ENCODE measurements at regions not wholly inside any gene's neighbourhood (a gene's known extent, or its start where the extent isn't known, plus 50 kb on each side); places are given as distances from the start of the nearest gene placed in this dataset.
"Not testable (repeated sequence)": the region's sequence is repeated elsewhere in the genome, so short reads cannot be mapped to it uniquely, and the experiment has no call there.

DNA sequence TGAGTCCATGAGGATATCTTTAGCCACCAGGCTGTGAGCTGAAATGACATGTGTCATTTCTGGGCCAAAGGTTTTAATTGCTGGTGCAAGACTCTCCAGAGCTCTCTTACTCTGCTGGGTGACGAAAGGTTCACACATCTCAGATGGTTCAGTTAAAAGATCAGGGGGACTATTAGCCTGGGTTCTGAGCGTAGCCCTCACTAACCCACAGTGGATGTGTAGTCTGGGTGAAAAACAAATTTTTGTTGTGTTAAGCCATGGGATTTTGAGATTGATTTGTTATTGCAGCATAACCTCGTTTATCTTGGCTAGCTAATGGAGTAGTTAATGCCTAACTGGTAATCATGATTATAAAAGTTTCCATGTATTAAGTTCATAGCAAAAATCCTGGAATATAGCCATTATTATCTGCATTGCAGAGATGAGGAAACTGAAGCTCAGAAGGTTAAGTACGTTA is 251.5 kb downstream of the RMST start:
- no peak for DNase-seq

DNA sequence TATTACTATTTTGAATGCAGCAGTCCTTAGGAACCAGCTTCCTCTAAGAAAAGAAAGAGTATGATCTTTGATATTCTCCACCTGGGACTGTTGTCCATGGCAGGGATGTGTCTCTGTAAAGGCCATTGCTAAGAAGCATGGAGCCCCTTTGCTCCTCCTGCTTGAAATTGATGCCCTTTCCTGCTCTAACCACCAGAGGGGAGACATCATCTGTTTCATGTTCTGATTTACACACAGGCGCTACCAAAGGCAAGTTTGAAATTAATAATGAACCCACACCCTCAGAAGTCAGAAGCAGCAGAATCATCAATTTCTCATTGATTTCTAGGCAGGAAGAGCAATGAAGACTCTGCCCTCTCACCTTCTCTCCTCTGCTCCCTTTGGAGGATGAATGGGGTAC is 253.8 kb downstream of the RMST start:
- no peak for DNase-seq

DNA sequence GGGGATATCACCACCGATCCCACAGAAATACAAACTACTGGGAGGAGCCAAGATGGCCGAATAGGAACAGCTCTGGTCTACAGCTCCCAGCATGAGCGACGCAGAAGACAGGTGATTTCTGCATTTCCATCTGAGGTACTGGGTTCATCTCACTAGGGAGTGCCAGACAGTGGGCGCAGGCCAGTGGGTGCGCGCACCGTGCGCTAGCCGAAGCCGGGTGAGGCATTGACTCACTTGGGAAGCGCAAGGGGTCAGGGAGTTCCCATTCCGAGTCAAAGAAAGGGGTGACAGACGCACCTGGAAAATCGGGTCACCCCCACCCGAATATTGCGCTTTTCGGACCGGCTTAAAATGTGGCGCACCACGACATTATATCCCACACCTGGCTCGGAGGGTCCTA is 261.2 kb downstream of the RMST start:
- DNase-seq: not testable (repeated sequence)

DNA sequence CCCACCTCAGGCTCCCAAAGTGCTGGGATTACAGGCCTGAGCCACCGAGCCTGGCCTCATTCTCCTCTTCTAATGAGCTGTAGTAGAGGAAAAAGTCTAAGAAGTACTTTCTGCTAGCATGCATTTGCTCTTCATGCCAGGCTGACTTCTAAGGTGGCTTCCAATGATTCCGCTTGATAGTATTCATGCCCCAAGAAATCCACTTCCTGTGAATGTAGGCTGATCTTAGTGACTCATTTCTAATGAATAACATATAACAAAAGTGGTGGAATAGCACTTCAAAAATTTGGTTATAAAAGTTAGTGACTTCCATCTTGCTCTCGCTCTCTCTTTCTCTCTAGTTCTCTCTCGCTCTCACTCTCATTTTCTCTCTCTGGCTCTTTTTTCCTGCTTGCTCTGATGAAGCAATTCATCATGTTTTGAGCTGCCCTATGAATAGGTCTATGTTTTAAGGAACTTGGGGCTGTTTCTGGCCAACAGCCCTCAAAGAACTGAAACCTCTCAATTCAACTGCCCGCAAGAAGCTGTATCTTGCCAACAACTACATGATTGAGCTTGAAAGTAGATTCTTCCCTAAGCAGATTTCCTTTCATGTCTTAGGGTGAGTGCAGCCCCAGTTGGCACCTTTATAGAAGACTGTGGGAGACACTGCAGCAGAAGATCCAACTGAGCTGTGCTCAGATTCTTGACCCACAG is 282.9 kb downstream of the RMST start:
- peak; percentile 2 for DNase-seq

DNA sequence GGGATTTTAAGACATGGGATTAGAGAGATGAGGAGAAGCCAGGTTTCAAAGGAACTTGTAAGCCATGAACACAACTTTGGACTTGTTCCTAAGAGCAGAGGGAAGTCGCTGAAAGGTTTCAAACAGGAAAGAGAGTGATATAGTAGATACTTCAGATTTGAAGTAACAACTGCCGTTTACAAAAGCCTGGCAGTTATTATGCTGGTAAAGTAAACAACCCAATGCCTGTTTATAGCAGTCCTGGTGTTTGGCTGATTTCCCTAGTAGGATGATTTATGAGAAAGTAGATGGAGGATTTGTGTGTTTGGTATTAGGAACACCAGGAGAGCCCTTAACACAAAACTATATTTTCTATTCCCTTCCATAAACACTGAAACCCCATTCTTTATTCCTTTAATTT is 285.7 kb downstream of the RMST start:
- DNase-seq: no peak

DNA sequence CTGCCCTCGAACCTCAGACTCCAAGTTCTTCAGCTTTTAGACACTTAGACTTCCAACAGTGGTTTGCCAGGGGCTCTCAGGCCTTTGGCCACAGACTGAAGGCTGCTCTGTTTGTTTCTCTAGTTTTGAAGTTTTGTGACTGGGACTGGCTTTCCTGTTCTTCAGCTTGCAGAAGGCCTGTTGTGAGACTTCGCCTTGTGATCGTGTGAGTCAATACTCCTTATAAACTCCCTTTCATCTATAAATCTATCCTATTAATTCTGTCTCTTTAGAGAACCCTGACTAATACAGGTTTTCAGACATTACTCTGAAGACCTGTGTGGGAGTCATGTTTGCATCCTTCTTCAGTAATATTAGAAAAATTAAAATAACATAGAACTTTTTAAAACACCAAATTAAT is 289.1 kb downstream of the RMST start:
- no peak for DNase-seq

DNA sequence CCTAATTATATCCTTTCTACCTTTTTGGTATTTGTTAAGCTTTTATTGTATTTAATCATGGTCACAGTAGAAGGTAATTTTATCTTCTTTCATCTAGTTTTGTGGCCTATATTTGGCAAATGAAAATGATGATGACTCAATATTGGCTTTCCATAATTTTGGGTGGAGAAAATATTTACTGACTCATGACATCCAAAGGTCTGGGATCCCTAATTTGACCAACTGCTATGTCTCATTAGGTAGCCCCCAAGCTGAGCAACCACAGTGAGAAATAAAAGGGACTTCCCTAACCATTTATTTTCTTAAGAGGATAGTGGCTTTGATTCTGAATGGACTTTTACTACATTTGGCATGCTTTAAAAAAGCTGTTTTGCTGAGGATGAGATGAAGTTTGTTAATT is 289.5 kb downstream of the RMST start:
- no peak for DNase-seq

DNA sequence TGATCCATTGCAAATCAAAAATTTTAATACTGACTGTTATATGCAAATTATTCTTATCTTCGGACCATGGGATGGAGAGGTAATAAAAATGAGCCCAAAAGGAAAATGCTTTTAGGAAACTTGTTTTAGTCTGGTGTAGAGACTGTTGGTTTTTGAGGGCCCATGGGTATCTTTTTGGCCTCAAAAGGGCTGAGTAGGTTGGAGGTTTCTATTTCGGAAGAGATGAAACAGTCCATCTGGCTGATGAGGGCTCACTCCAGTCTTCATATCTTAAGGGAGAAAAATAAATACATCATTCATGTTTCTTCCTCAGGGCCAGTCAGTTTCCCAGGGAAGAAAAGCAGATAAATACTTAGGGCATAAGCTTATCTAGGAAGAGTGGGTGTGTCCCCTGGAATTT is 290.7 kb downstream of the RMST start:
- DNase-seq: no peak

DNA sequence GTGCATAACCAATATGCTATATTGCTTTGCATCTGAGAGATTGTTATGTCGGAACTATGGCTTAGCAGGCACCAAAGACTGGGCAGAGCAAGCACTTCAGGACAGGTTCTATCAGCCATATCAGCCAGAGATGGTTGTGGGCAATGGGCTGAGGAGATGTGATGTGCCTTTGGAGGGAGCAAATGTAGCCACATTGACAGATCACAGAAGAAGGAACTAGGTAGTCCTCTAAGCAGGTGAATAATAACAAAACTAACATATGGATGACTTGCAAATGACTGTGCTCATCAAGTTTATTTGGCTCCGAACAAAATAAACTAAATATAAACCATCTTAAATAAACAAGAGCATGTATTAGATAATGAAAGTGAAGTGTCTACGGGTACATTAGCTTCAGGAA is 291.7 kb downstream of the RMST start:
- DNase-seq: no peak

DNA sequence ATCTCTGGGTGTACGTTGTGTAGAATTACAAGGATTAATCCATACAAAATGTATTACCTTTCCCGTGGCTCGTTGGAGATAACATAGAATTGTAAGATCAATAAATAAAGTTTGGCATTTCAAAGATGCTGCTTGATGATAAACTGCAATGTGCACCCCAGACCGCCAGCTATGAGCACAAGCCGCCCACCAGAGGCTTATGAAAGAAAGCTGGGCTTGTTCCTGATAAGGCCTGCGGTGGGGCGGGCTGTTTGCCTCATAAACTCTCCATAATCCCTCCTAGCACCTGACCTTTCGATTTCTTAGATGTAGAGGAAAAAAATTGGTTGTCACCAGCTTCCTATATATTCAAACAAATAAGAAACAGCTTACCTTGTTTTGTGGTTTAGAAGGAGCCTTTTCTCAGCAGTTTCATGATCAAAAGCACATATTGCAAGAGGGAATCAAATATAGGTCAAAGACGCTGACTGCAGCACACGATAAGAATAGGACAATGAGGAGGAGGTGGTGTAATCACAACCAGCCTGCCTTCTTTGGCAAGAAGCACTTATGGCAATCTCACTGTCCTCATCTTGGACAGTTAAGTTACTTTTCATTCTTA is 293.6 kb downstream of the RMST start:
- no peak for DNase-seq

DNA sequence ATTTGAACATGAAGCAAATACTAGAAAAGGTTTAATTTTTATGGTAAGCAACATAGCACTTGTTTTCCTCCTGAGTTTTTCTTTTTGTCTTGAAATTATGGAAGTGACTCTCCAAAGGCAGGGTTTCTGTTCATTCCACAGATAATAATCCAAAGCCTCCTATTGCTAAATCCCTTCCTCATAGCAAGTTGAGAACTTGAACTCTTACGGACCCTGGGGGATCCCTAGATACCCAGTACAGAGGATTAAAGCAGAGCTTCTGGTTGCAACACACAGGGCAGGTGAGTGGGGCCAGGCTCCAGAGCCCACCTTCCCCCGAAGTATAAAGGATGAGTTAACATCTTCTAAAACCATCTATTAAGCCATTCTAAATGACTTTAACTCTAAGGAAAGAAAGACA is 294.1 kb downstream of the RMST start:
- no peak for DNase-seq

DNA sequence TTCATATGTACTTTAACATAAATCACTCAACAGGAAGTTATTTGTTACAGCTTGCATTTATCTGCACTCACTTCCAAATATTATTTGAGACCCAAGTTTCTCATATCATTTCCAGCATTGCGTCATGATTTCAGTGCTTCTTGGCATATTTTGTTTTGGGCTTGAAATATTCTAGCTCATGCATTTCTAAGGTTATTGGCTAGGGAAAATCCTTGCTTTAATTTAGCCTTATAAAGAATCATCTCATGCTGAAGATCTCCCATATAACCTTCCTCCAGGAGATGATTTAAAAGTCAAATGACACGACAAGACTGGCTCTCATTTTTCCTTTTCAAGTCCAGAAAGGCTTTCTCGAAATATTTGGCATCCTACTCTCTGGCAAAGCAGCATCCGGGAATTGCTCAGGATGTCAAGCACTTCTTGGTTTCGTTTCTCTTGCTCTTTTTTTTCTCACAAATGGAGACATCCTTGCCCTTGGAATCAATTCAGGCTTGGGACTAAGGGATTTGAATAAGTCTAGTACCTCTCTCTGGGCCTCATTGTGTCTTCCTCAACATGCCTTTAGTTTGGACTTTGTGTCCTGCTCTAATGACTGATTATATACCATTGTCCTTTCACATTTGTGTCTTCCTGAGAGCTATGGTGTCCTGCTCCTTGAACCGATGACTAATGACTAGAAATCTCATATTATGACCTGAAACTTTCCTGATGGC is 295.0 kb downstream of the RMST start:
- no peak for DNase-seq

DNA sequence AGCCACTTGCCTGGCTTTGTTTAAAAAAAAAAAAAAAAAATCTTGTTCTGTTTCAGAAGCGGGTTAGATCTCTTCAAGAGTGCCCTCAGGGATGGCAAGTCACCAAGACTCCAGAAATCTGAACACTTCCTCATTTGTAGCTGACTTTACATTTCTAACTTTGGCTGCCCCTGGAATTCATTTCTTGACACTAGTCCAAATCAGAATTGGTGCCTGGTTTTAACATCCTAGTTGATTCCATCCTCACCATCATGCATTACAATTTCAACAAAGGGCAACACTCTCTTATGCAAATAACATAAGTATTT is 295.5 kb downstream of the RMST start:
- DNase-seq: no peak

DNA sequence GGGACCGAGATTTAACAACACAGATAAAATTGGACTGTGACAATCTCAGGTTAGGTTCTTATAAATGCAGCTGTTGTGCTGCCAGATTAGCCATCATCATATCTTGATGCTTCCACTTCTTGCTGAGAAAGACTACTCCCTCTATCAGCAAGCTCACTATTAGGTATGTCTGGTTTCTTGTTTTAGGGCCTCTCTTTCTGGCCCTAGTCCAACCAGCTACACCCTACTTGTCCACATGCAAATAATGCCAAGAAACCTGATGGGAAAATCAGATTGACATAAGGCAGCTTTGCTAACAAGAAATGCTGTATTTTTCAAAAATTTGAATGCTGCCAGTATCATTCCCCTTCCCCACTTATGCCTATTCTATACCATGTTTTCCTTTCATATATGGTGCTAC is 296.0 kb downstream of the RMST start:
- DNase-seq: no peak

DNA sequence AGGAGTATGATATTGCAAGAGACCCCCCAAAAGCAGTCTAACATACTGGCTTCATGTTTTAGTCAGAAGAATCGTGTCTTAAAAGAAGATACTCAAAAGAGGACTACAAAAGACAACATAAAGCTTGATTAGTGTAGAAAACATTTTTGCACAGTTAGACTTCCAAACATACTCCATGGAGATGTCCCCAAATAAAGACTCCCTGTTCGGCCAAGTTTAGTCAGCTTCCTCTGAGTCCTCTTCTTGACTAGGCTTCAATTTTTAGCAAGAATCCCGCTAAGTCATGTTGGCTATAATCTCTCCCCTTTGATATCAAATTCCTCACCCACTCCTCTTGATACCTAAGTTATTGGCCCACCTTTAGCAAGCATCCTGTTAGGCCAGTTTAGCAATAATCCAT is 298.0 kb downstream of the RMST start:
- DNase-seq: no peak

DNA sequence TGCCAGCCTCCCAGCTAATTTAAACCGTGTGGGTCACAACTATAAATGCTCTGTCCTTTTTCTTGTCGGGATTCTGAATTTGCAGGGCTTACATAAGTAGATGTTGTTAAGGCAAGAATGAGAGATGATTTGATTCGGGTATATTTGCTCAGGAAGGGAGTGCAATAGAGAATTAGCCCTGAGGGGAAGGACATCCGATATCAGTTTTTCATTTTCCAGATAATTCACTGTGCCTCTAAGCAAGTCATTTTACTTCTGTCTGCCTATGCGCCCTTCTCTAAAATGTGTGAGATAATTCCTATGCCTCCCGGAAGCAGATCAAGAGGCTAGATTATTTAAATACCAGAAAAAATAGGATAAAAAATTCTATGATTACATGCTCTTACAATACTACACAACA is 300.5 kb downstream of the RMST start:
- no peak for DNase-seq

DNA sequence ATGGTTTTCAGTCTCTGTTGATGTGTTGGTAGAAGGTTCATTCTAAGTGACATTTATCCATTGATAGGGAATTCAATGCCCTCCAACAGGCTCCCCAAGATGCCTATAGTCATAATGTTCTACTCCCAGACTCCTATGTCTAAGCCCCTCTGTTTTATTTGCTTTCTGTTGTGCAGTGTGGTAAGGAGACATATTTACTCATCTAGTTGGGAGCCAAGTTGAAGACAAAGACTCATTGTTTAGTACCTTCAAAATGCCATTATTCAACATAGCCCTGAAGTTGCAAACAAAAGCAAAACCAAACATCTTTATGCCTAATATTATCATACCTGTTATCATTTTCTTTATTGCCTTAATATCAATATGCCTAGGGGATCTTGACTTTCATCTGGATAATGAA is 302.1 kb downstream of the RMST start:
- DNase-seq: no peak

DNA sequence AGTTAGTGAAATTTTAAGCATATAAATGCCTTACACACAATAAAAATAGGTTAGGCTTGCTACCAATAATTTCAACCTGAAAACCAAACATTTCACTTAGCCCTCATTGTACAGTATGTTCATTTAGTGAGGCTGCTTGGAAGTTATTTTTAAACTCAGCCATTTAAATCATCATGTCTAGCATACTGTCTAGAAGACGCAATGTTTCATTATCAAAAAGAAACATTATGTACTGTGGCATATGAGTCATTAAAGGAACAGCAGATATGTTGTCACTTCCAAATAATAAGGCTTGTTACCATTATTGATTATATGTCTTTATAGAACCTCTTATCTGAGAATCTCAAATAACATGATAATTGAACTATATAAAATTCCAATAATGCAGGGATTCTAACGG is 304.7 kb downstream of the RMST start:
- DNase-seq: no peak

DNA sequence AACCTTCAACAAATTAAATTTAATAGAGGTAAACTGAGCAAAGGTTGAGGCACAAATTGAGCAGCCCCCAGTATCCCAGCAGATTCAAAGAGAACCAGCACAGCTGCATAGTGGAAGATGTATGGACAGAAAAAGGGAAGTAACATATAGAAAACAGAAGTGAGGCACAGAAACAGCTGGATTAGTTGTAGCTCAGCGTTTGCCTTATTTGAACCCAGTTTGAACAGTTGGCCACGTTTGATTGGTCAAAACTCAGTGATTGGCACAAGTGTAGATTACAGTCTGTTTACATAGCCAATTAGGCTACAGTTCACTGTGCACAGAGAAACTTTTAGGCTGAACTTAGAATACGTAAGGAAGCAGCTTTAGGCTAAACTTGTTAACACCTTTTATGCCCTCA is 315.5 kb downstream of the RMST start:
- DNase-seq: no peak

DNA sequence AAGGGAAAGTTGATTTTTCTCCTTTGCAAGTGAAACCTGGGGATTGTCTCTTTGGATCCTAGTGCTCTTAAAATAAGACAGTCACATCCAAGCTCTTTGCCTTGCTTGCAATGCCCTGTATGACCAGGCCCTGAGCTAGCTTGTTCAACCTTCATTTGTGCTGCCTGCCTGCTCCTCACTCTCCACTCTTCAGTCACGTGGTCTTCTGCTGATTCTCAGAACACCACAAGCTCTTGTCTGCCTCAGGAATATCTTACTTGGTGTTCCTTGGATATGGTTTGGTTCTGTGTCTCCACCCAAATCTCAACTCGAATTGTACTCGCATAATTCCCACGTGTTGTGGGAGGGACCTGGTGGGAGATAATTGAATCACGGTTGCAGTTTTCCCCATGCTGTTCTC is 318.7 kb downstream of the RMST start:
- no peak for DNase-seq

DNA sequence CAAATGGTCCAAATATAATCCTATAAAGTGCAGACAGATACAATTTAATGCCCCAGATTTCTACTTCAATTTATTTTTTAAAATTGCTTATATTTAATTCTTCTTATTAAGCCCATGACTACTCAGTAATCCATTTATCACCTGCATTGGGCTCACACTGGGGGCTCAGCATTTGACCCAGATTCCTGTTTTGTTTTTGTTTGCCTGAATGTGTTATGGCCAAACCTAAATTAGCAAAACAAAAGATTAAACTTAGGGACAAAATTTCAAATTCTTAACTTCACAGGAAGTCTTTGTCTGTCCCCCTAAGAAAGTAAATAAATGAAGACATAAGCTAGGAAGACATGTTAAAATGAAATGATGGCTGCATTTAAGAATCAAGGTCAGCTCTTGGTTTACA is 322.3 kb downstream of the RMST start:
- DNase-seq: no peak

DNA sequence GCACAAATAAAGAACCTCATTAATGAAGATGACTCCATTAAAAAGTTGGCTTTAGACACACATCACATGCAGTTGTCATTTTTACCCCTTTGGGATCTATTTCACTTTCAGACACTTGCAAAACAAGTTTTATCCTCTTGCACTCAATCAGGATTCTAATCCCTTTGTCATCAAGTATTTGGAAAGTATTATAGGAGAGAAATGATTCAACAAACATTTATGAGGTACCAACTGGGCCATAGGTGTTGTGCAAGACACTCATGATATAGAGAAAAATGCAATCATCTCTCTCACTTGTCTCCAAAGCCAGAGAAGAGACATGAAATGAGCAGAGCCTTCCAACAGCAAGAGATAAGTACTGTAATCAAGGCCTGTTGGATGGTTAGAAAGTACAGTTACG is 327.7 kb downstream of the RMST start:
- DNase-seq: no peak

DNA sequence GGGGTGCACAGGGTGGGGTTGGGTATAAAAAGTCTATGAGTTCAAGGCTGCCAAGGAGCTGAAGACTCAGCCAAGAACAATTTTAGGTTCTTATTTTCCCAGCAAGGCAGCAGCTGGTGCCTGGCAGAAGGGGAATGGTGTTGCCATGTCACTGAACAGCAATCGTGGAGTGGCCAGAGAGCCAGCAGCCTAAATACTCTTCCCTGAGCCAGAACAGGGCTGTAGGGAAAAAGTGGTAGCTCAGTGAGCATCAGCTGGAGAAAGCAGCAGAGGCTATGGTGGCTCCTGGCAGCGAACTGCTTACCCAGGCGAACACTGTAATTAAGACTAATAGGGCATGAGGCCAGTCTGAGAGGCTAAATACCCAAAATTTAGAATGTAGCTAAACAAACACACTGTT is 334.9 kb downstream of the RMST start:
- DNase-seq: no peak

DNA sequence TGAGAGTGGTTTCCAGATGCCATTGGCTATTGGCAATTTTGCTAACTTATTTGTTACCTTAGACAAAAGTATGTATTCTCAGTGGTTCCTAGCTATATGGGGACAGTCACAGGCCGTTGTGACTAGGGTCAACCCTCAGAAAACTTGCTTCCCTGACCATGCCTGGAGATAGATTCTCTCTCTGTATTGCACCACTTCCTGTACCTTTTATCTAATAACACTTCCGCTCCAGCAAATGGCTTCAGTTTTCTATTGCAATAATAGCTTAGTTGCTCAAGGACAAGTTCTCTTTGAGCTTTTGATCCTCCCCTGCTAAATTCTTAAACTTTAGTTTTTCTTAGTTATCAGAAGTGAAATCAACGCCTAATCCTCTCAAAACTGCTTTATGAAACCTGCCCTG is 338.0 kb downstream of the RMST start:
- no peak for DNase-seq
